ENCODE measurements at regions not wholly inside any gene's neighbourhood (a gene's known extent, or its start where the extent isn't known, plus 50 kb on each side); places are given as distances from the start of the nearest gene placed in this dataset.
"Not testable (repeated sequence)": the region's sequence is repeated elsewhere in the genome, so short reads cannot be mapped to it uniquely, and the experiment has no call there.

GRCh38 chr7:39758234-39758970 is 135.0 kb downstream of the RALA start:
- DNase-seq (ENCODE audit: low read depth) = no peak

- DNase-seq (ENCODE audit: low read depth) = no peak
Observed at GRCh38 chr7:39761449-39761848, 138.1 kb downstream of the RALA start.

- not testable (repeated sequence) for DNase-seq (ENCODE audit: low read depth)
Observed at GRCh38 chr7:39762466-39762865, 139.1 kb downstream of the RALA start.

GRCh38 chr7:39762881-39763280 is 139.5 kb downstream of the RALA start:
- DNase-seq (ENCODE audit: low read depth) = not testable (repeated sequence)

- DNase-seq (ENCODE audit: low read depth) = not testable (repeated sequence)
Observed at GRCh38 chr7:39765833-39766232, 142.5 kb downstream of the RALA start.

- DNase-seq (ENCODE audit: low read depth) = not testable (repeated sequence)
Observed at GRCh38 chr7:39768439-39768838, 145.1 kb downstream of the RALA start.

- not testable (repeated sequence) for DNase-seq (ENCODE audit: low read depth)
Observed at GRCh38 chr7:39774341-39774851, 151.0 kb downstream of the RALA start.

- peak; percentile 31 for DNase-seq (ENCODE audit: low read depth)
Observed at GRCh38 chr7:39781557-39781956, 158.2 kb downstream of the RALA start.

- DNase-seq (ENCODE audit: low read depth) = not testable (repeated sequence)
Observed at GRCh38 chr7:39786440-39786839, 163.1 kb downstream of the RALA start.

GRCh38 chr7:39791035-39791434 is 159.0 kb upstream of the CDK13 start:
- DNase-seq (ENCODE audit: low read depth) = not testable (repeated sequence)

GRCh38 chr7:39791911-39792310 is 158.1 kb upstream of the CDK13 start:
- not testable (repeated sequence) for DNase-seq (ENCODE audit: low read depth)

- DNase-seq (ENCODE audit: low read depth) = not testable (repeated sequence)
Observed at GRCh38 chr7:39793026-39793425, 157.0 kb upstream of the CDK13 start.

- DNase-seq (ENCODE audit: low read depth) = not testable (repeated sequence)
Observed at GRCh38 chr7:39793851-39794250, 156.2 kb upstream of the CDK13 start.

GRCh38 chr7:39796947-39797346 is 153.1 kb upstream of the CDK13 start:
- not testable (repeated sequence) for DNase-seq (ENCODE audit: low read depth)

GRCh38 chr7:39798077-39798476 is 152.0 kb upstream of the CDK13 start:
- not testable (repeated sequence) for DNase-seq (ENCODE audit: low read depth)

GRCh38 chr7:39808796-39809481 is 141.1 kb upstream of the CDK13 start:
- no peak for DNase-seq (ENCODE audit: low read depth)

GRCh38 chr7:39810204-39810642 is 139.8 kb upstream of the CDK13 start:
- no peak for DNase-seq (ENCODE audit: low read depth)

- no peak for DNase-seq (ENCODE audit: low read depth)
Observed at GRCh38 chr7:39810710-39811109, 139.3 kb upstream of the CDK13 start.

GRCh38 chr7:39811161-39811614 is 138.9 kb upstream of the CDK13 start:
- DNase-seq (ENCODE audit: low read depth) = no peak

- DNase-seq (ENCODE audit: low read depth) = no peak
Observed at GRCh38 chr7:39816462-39817060, 133.5 kb upstream of the CDK13 start.

- DNase-seq (ENCODE audit: low read depth) = no peak
Observed at GRCh38 chr7:39819514-39819913, 130.5 kb upstream of the CDK13 start.

GRCh38 chr7:39824456-39825200 is 125.4 kb upstream of the CDK13 start:
- no peak for DNase-seq (ENCODE audit: low read depth)
